K562 (cell line): ENCODE measurements at regions not wholly inside any gene's neighbourhood (a gene's known extent, or its start where the extent isn't known, plus 50 kb on each side); places are given as distances from the start of the nearest gene placed in this dataset.

Experiments
- ATAC-seq: fragments of 200-7000 bp; cut with Tn5 transposase; 3 replicates; pipeline ENCODE4 v1.9.1; 2020; ENCODE audit warnings: moderate library complexity
- BruUV-seq: library from RNA; stranded (reverse); fragments of 400-500 nt; replicated peaks from 2 replicates; lab custom pipeline; 2021; lab: Mats Ljungman, UMichigan
- CTCF ChIA-PET: fragments of 300-600 bp; formaldehyde crosslinking; extraction: SDS; loops from one replicate; lab custom pipeline; 2021; ENCODE audit warnings: low intra/inter-chr PET ratio; lab: Yijun Ruan, JAX
- POLR2A ChIA-PET: fragments of 300-600, 350-650 bp; sonication (Branson Sonifier 250); formaldehyde crosslinking; extraction: SDS; loops from one replicate; lab custom pipeline; 2021; ENCODE audit warnings: antibody characterized with exemption, inconsistent platforms; lab: Yijun Ruan, JAX
- DNase-seq, 4 experiments: peaks; one replicate each; pipeline versions ENCODE4 v3.0.0 to v3.0.0-alpha.2; 2011 to 2018; ENCODE audit warnings: low spot score in 3 of 4, mixed read lengths in 3 of 4; ENCODE audit errors: extremely low read depth in 1 of 4
- FAIRE-seq: peaks from 2 replicates; lab custom pipeline; 2011; peaks lifted over from hg19 to GRCh38; lab: Jason Lieb, UNC
- H2AFZ ChIP-seq: 2 replicates; pipeline ENCODE4 v1.6.0; 2011; ENCODE audit warnings: low read depth, low read length, control low read depth, inconsistent platforms
- H3K27ac ChIP-seq: fragments of 200-600 bp; 3 replicates; pipeline ENCODE4 v1.8.0; 2011; ENCODE audit warnings: low read depth, mild to moderate bottlenecking, control low read depth, inconsistent platforms, low read length, moderate library complexity, mixed read lengths; ENCODE audit errors: extremely low read depth
- H3K27me3 ChIP-seq, 2 experiments: fragments of 300-600 bp in 1 of 2; 2 replicates in 1 of 2; 3 replicates in 1 of 2; pipeline versions ENCODE4 v1.6.0 to v1.8.0; 2011; ENCODE audit warnings: inconsistent platforms in 2 of 2, low read length in 2 of 2, mild to moderate bottlenecking in 1 of 2, mixed read lengths in 1 of 2, moderate library complexity in 1 of 2; ENCODE audit not compliant: control insufficient read depth in 2 of 2, insufficient read depth in 2 of 2
- H3K36me3 ChIP-seq: fragments of 300-600 bp; 3 replicates; pipeline ENCODE4 v1.8.0; 2011; ENCODE audit warnings: mild to moderate bottlenecking, low read length, inconsistent platforms; ENCODE audit not compliant: control insufficient read depth, insufficient read depth
- H3K4me1 ChIP-seq, 2 experiments: fragments of 200-600 bp in 1 of 2; replicated peaks in 1 of 2; 2 replicates in 1 of 2; 3 replicates in 1 of 2; pipeline versions ENCODE4 v1.5.1 to v1.8.0; 2011; ENCODE audit warnings: inconsistent platforms in 2 of 2, low read length in 2 of 2, mild to moderate bottlenecking in 1 of 2, mixed read lengths in 1 of 2, moderate library complexity in 1 of 2; ENCODE audit not compliant: control insufficient read depth in 2 of 2, insufficient read depth in 2 of 2
- H3K4me2 ChIP-seq: 2 replicates; pipeline ENCODE4 v1.6.1; 2011; ENCODE audit warnings: low read length, control low read depth, inconsistent platforms, mixed read lengths; ENCODE audit not compliant: insufficient read depth
- H3K4me3 ChIP-seq: fragments of 200-600 bp; sonication (generic), shearing (Covaris generic); 2 replicates; pipeline ENCODE4 v1.5.1; 2016; ENCODE audit warnings: control low read depth, inconsistent platforms
- H3K79me2 ChIP-seq: fragments of 200-600 bp; 3 replicates; pipeline ENCODE4 v1.8.0; 2011; ENCODE audit warnings: low read length, inconsistent platforms; ENCODE audit not compliant: control insufficient read depth, insufficient read depth
- H3K9ac ChIP-seq, 2 experiments: 2 replicates each; pipeline versions ENCODE4 v1.6.0 to v1.6.1; 2011; ENCODE audit warnings: low read depth in 2 of 2, low read length in 2 of 2, control low read depth in 1 of 2, inconsistent platforms in 1 of 2, mild to moderate bottlenecking in 1 of 2, mixed read lengths in 1 of 2; ENCODE audit not compliant: insufficient read depth in 1 of 2
- H3K9me1 ChIP-seq: one replicate; pipeline ENCODE4 v1.6.0; 2011; ENCODE audit warnings: inconsistent platforms, mild to moderate bottlenecking, low read length, moderate library complexity; ENCODE audit not compliant: control insufficient read depth, insufficient read depth
- H3K9me3 ChIP-seq: replicated peaks from 2 replicates; pipeline ENCODE4 v1.5.1; 2011; ENCODE audit warnings: low read depth, low read length, inconsistent platforms; ENCODE audit not compliant: control insufficient read depth, insufficient read depth
- H4K20me1 ChIP-seq: replicated peaks from 2 replicates; pipeline ENCODE4 v1.6.1; 2011; ENCODE audit warnings: low read length, inconsistent platforms, mixed read lengths; ENCODE audit not compliant: control insufficient read depth, insufficient read depth
- CHD7 ChIP-seq: fragments of 200-600 bp; sonication (generic); IDR thresholded peaks from one replicate; pipeline ENCODE4 v1.6.1; 2012; ENCODE audit warnings: mild to moderate bottlenecking, low read depth, low read length, inconsistent platforms
- E2F6 ChIP-seq, 2 experiments: IDR thresholded peaks; 2 replicates each; pipeline ENCODE4 v1.6.1; 2011; ENCODE audit warnings: borderline replicate concordance in 1 of 2, control low read depth in 1 of 2, low read depth in 1 of 2, low read length in 1 of 2, mild to moderate bottlenecking in 1 of 2, mixed read lengths in 1 of 2, moderate library complexity in 1 of 2; ENCODE audit not compliant: insufficient read depth in 1 of 2, insufficient read length in 1 of 2, poor library complexity in 1 of 2, severe bottlenecking in 1 of 2; ENCODE audit errors: extremely low read depth in 1 of 2
- KAT7 ChIP-seq: sonication (generic); formaldehyde crosslinking; IDR thresholded peaks from 2 replicates; pipeline ENCODE4 v1.8.0; 2022; ENCODE audit warnings: missing genetic modification reagents, mild to moderate bottlenecking, borderline replicate concordance
- PCBP1 ChIP-seq: fragments of 200-400 bp; formaldehyde crosslinking; IDR thresholded peaks from 2 replicates; pipeline ENCODE4 v1.6.1; 2018; ENCODE audit warnings: mild to moderate bottlenecking, low read depth, low read length; ENCODE audit not compliant: poor library complexity, severe bottlenecking
- RBM34 ChIP-seq: fragments of 200-400 bp; formaldehyde crosslinking; IDR thresholded peaks from 2 replicates; pipeline ENCODE4 v1.6.1; 2018; ENCODE audit warnings: low read length, borderline replicate concordance; ENCODE audit not compliant: insufficient read depth
- SMAD4 ChIP-seq: fragments of 250-450 bp; sonication (Bioruptor Pico); conservative IDR thresholded peaks from 2 replicates; pipeline ENCODE4 v1.8.0; 2021; ENCODE audit warnings: inconsistent platforms, mild to moderate bottlenecking, moderate library complexity
- ZNF740 ChIP-seq, 3 experiments: fragments of 200-800 bp in 1 of 3; sonication (Bioruptor generic) in 1 of 3; sonication (generic) in 1 of 3; formaldehyde crosslinking in 1 of 3; IDR thresholded peaks; 2 replicates each; pipeline versions ENCODE4 v1.6.1 to v1.8.0; 2016 to 2022; ENCODE audit warnings: mild to moderate bottlenecking in 2 of 3, missing compliant biosample characterization in 2 of 3, missing genetic modification characterization in 2 of 3, missing genetic modification reagents in 1 of 3
- WGBS: fragments of 100-300 bp; shearing (Covaris generic); methylation state at CpG from one replicate; pipeline ENCODE4 v1.1.6; 2016; ENCODE audit warnings: low coverage, mixed read lengths; ENCODE audit not compliant: insufficient coverage; ENCODE audit errors: missing lambda C conversion rate; 5-methylcytosine and 5-hydroxymethylcytosine counted together
- in situ Hi-C: fragments of 300-500 bp; cut with MboI; formaldehyde crosslinking; loops from 4 replicates; pipeline ENCODE4 v1.15.0; 2018; ENCODE audit warnings: inconsistent platforms, mixed read lengths
- intact Hi-C: fragments of 100-400 bp; cut with micrococcal nuclease; formaldehyde crosslinking; loops from 2 replicates; pipeline ENCODE4 v1.14.2; 2022

- no peak for DNase-seq
- H4K20me1 ChIP-seq = no peaks in the 10 kb centered on the region
- no peak overlapping the region for H3K4me3 ChIP-seq
- in situ Hi-C loops (no loop called here), intact Hi-C loops (no loop called here)
- no peak overlapping the region for H3K4me2 ChIP-seq
- no peaks in the 10 kb centered on the region for H3K9me3 ChIP-seq
- no peak overlapping the region for H2AFZ ChIP-seq
- WGBS = 0% methylated on average over 2 of the region's 2 CpGs
- no peaks in the 10 kb centered on the region for H3K27me3 ChIP-seq
- H3K9ac ChIP-seq = no peak overlapping the region
- POLR2A ChIA-PET = no interaction called here
- H3K79me2 ChIP-seq = no peaks in the 10 kb centered on the region
- no peak for ATAC-seq
- CTCF ChIA-PET = no interaction called here
- H3K9me1 ChIP-seq = no peaks in the 10 kb centered on the region
- no peaks in the 10 kb centered on the region for H3K4me1 ChIP-seq
- no peak for FAIRE-seq
- H3K27ac ChIP-seq = no peak overlapping the region
- H3K36me3 ChIP-seq = no peaks in the 10 kb centered on the region
- no TSS peak for BruUV-seq
- no peak for TF ChIP-seq SMAD4 (CRISPR knock-in tag)
- no peak for TF ChIP-seq RBM34
- no peak for TF ChIP-seq CHD7
- TF ChIP-seq KAT7 (CRISPR knock-in tag) = no peak
- TF ChIP-seq ZNF740 (CRISPR knock-in tag; IDR thresholded peaks at IDR 0.05) = no peak
- TF ChIP-seq ZNF740 (tag; IDR thresholded peaks at IDR 0.05) = no peak
- no peak for TF ChIP-seq E2F6 (IDR thresholded peaks at IDR 0.05; ENCODE audit: borderline replicate concordance in 1 of 2, extremely low read depth in 1 of 2, insufficient read depth in 1 of 2, insufficient read length in 1 of 2, low read depth in 1 of 2, low read length in 1 of 2, poor library complexity in 1 of 2, severe bottlenecking in 1 of 2)
- TF ChIP-seq PCBP1 = no peak
Measured at GRCh38 chr13:64884976-64885375, 2345.2 kb downstream of the PCDH9 start.
